Mesenchymal stem cell (in vitro differentiated cells and primary cell): ENCODE measurements at regions not wholly inside any gene's neighbourhood (a gene's known extent, or its start where the extent isn't known, plus 50 kb on each side); places are given as distances from the start of the nearest gene placed in this dataset.

Source experiments
- DNase-seq: peaks from one replicate; pipeline ENCODE4 v3.0.0-alpha.2; 2013
- H2AFZ ChIP-seq: one replicate; pipeline ENCODE4 v1.6.1; 2013; ENCODE audit warnings: low read depth, mild to moderate bottlenecking, control low read depth, inconsistent platforms, low read length, moderate library complexity
- H2AK5ac ChIP-seq: 2 replicates; pipeline ENCODE4 v1.6.1; 2013; ENCODE audit warnings: low read length, moderate library complexity, mild to moderate bottlenecking, inconsistent platforms; ENCODE audit not compliant: severe bottlenecking
- H2BK120ac ChIP-seq: one replicate; pipeline ENCODE4 v1.6.1; 2013; ENCODE audit warnings: low read depth, mild to moderate bottlenecking, inconsistent platforms, low read length, moderate library complexity
- H2BK12ac ChIP-seq, 2 experiments: one replicate each; pipeline ENCODE4 v1.6.1; 2013; ENCODE audit warnings: inconsistent platforms in 2 of 2, low read length in 2 of 2, mild to moderate bottlenecking in 2 of 2, moderate library complexity in 2 of 2, control low read depth in 1 of 2
- H2BK15ac ChIP-seq: one replicate; pipeline ENCODE4 v1.6.1; 2013; ENCODE audit warnings: mild to moderate bottlenecking, low read depth, inconsistent platforms; ENCODE audit not compliant: poor library complexity, severe bottlenecking
- H2BK5ac ChIP-seq: 2 replicates; pipeline ENCODE4 v1.6.1; 2013; ENCODE audit warnings: low read depth, mild to moderate bottlenecking, low read length, control low read depth, inconsistent platforms; ENCODE audit not compliant: poor library complexity, severe bottlenecking
- H3K14ac ChIP-seq, 2 experiments: one replicate each; pipeline ENCODE4 v1.6.1; 2013; ENCODE audit warnings: inconsistent platforms in 2 of 2, low read length in 2 of 2, control low read depth in 1 of 2, mild to moderate bottlenecking in 1 of 2, moderate library complexity in 1 of 2
- H3K18ac ChIP-seq, 2 experiments: one replicate each; pipeline ENCODE4 v1.6.1; 2013; ENCODE audit warnings: inconsistent platforms in 2 of 2, low read length in 2 of 2, control low read depth in 1 of 2, low read depth in 1 of 2, mild to moderate bottlenecking in 1 of 2
- H3K23ac ChIP-seq, 2 experiments: one replicate each; pipeline ENCODE4 v1.6.1; 2013; ENCODE audit warnings: inconsistent platforms in 2 of 2, low read length in 2 of 2, mild to moderate bottlenecking in 2 of 2, moderate library complexity in 2 of 2, control low read depth in 1 of 2
- H3K27ac ChIP-seq: 2 replicates; pipeline ENCODE4 v1.5.1; 2013; ENCODE audit warnings: mild to moderate bottlenecking, moderate library complexity, low read length, control low read depth, inconsistent platforms; ENCODE audit not compliant: poor library complexity, severe bottlenecking
- H3K27me3 ChIP-seq, 2 experiments: 2 replicates each; pipeline versions ENCODE4 v1.6.1 to v1.7.0; 2013; ENCODE audit warnings: low read length in 2 of 2, mild to moderate bottlenecking in 2 of 2, moderate library complexity in 2 of 2, control low read depth in 1 of 2, inconsistent platforms in 1 of 2; ENCODE audit not compliant: control insufficient read depth in 1 of 2, insufficient read depth in 1 of 2
- H3K36me3 ChIP-seq, 2 experiments: 2 replicates each; pipeline versions ENCODE4 v1.6.1 to v1.7.0; 2013; ENCODE audit warnings: low read length in 2 of 2, control low read depth in 1 of 2, inconsistent platforms in 1 of 2, low read depth in 1 of 2, mild to moderate bottlenecking in 1 of 2; ENCODE audit not compliant: insufficient read depth in 2 of 2, control insufficient read depth in 1 of 2
- H3K4ac ChIP-seq, 2 experiments: one replicate each; pipeline ENCODE4 v1.6.1; 2013; ENCODE audit warnings: inconsistent platforms in 2 of 2, low read length in 2 of 2, mild to moderate bottlenecking in 2 of 2, moderate library complexity in 2 of 2, control low read depth in 1 of 2, low read depth in 1 of 2
- H3K4me1 ChIP-seq: 2 replicates; pipeline ENCODE4 v1.6.1; 2013; ENCODE audit warnings: low read depth, low read length, control low read depth; ENCODE audit not compliant: control insufficient read depth, insufficient read depth
- H3K4me2 ChIP-seq: 2 replicates; pipeline ENCODE4 v1.6.1; 2013; ENCODE audit warnings: low read length, mild to moderate bottlenecking, inconsistent platforms; ENCODE audit not compliant: poor library complexity, severe bottlenecking
- H3K4me3 ChIP-seq, 2 experiments: 2 replicates each; pipeline versions ENCODE4 v1.5.1 to v1.7.0; 2013; ENCODE audit warnings: low read length in 2 of 2, mild to moderate bottlenecking in 2 of 2, control low read depth in 1 of 2, low read depth in 1 of 2; ENCODE audit not compliant: insufficient read depth in 1 of 2
- H3K79me1 ChIP-seq: replicated peaks from 2 replicates; pipeline ENCODE4 v1.6.1; 2013; ENCODE audit warnings: mild to moderate bottlenecking, control low read depth, low read length, inconsistent platforms; ENCODE audit not compliant: poor library complexity, severe bottlenecking
- H3K9ac ChIP-seq: 2 replicates; pipeline ENCODE4 v1.7.0; 2013; ENCODE audit warnings: mild to moderate bottlenecking, low read length, moderate library complexity
- H3K9me3 ChIP-seq: 2 replicates; pipeline ENCODE4 v1.7.0; 2013; ENCODE audit warnings: mild to moderate bottlenecking, low read length; ENCODE audit not compliant: control insufficient read depth
- H4K8ac ChIP-seq: one replicate; pipeline ENCODE4 v1.6.1; 2013; ENCODE audit warnings: inconsistent platforms, mild to moderate bottlenecking, low read length, moderate library complexity
- H4K91ac ChIP-seq: one replicate; pipeline ENCODE4 v1.6.1; 2013; ENCODE audit warnings: mild to moderate bottlenecking, low read length, inconsistent platforms
- WGBS: methylation state at CpG from one replicate; pipeline ENCODE4 v1.1.7; 2013; ENCODE audit warnings: mixed read lengths; 5-methylcytosine and 5-hydroxymethylcytosine counted together

- H2BK120ac ChIP-seq: no peak overlapping the region
- no CpG with 5 or more reads among the region's 2 CpGs for WGBS
Observed at GRCh38 chr3:176206809-176207208, 990.5 kb downstream of the TBL1XR1 start.

GRCh38 chr3:176202652-176203051 is 994.6 kb downstream of the TBL1XR1 start:
- H3K14ac ChIP-seq: no peak overlapping the region

More at GRCh38 chr3:176206809-176207208, 990.5 kb downstream of the TBL1XR1 start:
- H3K4me1 ChIP-seq: no peaks in the 10 kb centered on the region
- H3K27me3 ChIP-seq: no peaks in the 10 kb centered on the region
- H4K91ac ChIP-seq: no peak overlapping the region
- no peak overlapping the region for H3K18ac ChIP-seq
- no peak overlapping the region for H2BK12ac ChIP-seq
- H2AFZ ChIP-seq: no peak overlapping the region
- no peak overlapping the region for H3K4me3 ChIP-seq
- H3K27ac ChIP-seq: no peak overlapping the region
- H2BK15ac ChIP-seq: no peak overlapping the region
- H3K36me3 ChIP-seq: no peaks in the 10 kb centered on the region
- H3K9me3 ChIP-seq: peaks cover 4% of the 10 kb centered on the region
- H3K4me2 ChIP-seq: no peak overlapping the region
- H4K8ac ChIP-seq: no peak overlapping the region
- H3K4ac ChIP-seq: no peak overlapping the region
- H2AK5ac ChIP-seq: no peak overlapping the region
- no peak overlapping the region for H3K23ac ChIP-seq
- no peak overlapping the region for H3K9ac ChIP-seq
- H2BK5ac ChIP-seq: no peak overlapping the region
- no peaks in the 10 kb centered on the region for H3K79me1 ChIP-seq
- no peak for DNase-seq
- no peak overlapping the region for H3K14ac ChIP-seq

GRCh38 chr3:176193032-176193730 is 1004.1 kb downstream of the TBL1XR1 start:
- no peak overlapping the region for H2AFZ ChIP-seq
- H2AK5ac ChIP-seq: no peak overlapping the region
- H3K79me1 ChIP-seq: no peaks in the 10 kb centered on the region
- peaks cover 17% of the 10 kb centered on the region for H3K9me3 ChIP-seq
- no peak overlapping the region for H4K8ac ChIP-seq
- no peak overlapping the region for H2BK12ac ChIP-seq
- H3K4me2 ChIP-seq: no peak overlapping the region
- no peak overlapping the region for H3K18ac ChIP-seq
- H3K14ac ChIP-seq: no peak overlapping the region
- no peak overlapping the region for H3K23ac ChIP-seq
- no peak overlapping the region for H3K9ac ChIP-seq
- no peak overlapping the region for H2BK120ac ChIP-seq
- H3K4ac ChIP-seq: no peak overlapping the region
- no peak overlapping the region for H2BK15ac ChIP-seq
- no peaks in the 10 kb centered on the region for H3K36me3 ChIP-seq
- no peaks in the 10 kb centered on the region for H3K27me3 ChIP-seq
- no peak overlapping the region for H3K27ac ChIP-seq
- no peak overlapping the region for H4K91ac ChIP-seq
- no peak overlapping the region for H3K4me3 ChIP-seq
- no peaks in the 10 kb centered on the region for H3K4me1 ChIP-seq
- H2BK5ac ChIP-seq: no peak overlapping the region
- no peak for DNase-seq

More at GRCh38 chr3:176202652-176203051, 994.6 kb downstream of the TBL1XR1 start:
- Histone ChIP-seq H3K36me3 (no peaks in the 10 kb centered on the region), H3K79me1 (no peaks in the 10 kb centered on the region), H4K91ac (no peak overlapping the region), H3K23ac (no peak overlapping the region), H3K4me2 (no peak overlapping the region), H2BK15ac (no peak overlapping the region), H3K9ac (no peak overlapping the region), H3K4me3 (no peak overlapping the region), H3K4ac (no peak overlapping the region), H2BK120ac (no peak overlapping the region), H3K27me3 (no peaks in the 10 kb centered on the region), H2BK12ac (no peak overlapping the region), H3K9me3 (peaks cover 27% of the 10 kb centered on the region), H2BK5ac (no peak overlapping the region), H2AK5ac (no peak overlapping the region), H3K18ac (no peak overlapping the region), H3K27ac (no peak overlapping the region), H2AFZ (no peak overlapping the region), H4K8ac (no peak overlapping the region), H3K4me1 (no peaks in the 10 kb centered on the region)
- no peak for DNase-seq
- WGBS: 80% methylated on average over 1 of the region's 2 CpGs

GRCh38 chr3:176190755-176191154 is 1006.5 kb downstream of the TBL1XR1 start:
- Histone ChIP-seq H3K27ac (no peak overlapping the region), H3K27me3 (no peaks in the 10 kb centered on the region), H3K4me3 (no peak overlapping the region), H3K18ac (no peak overlapping the region), H3K9ac (no peak overlapping the region), H2AFZ (no peak overlapping the region), H3K9me3 (no peaks in the 10 kb centered on the region), H2BK12ac (no peak overlapping the region), H2AK5ac (no peak overlapping the region), H3K4ac (no peak overlapping the region), H3K4me2 (no peak overlapping the region), H3K23ac (no peak overlapping the region), H3K4me1 (no peaks in the 10 kb centered on the region), H2BK15ac (no peak overlapping the region), H2BK120ac (no peak overlapping the region), H2BK5ac (no peak overlapping the region), H3K79me1 (no peaks in the 10 kb centered on the region), H3K36me3 (no peaks in the 10 kb centered on the region), H3K14ac (no peak overlapping the region), H4K91ac (no peak overlapping the region), H4K8ac (no peak overlapping the region)
- DNase-seq: no peak
